Dermis microvascular lymphatic vessel endothelial cell (primary cell): ENCODE measurements at regions not wholly inside any gene's neighbourhood (a gene's known extent, or its start where the extent isn't known, plus 50 kb on each side); places are given as distances from the start of the nearest gene placed in this dataset.
"Not testable (repeated sequence)": the region's sequence is repeated elsewhere in the genome, so short reads cannot be mapped to it uniquely, and the experiment has no call there.

ENCODE experiments used
- DNase-seq, 2 donors: peaks; one replicate each; pipeline versions ENCODE4 v3.0.0 to v3.0.0-alpha.2; 2010; ENCODE audit warnings: low read depth in 2 of 2

DNA sequence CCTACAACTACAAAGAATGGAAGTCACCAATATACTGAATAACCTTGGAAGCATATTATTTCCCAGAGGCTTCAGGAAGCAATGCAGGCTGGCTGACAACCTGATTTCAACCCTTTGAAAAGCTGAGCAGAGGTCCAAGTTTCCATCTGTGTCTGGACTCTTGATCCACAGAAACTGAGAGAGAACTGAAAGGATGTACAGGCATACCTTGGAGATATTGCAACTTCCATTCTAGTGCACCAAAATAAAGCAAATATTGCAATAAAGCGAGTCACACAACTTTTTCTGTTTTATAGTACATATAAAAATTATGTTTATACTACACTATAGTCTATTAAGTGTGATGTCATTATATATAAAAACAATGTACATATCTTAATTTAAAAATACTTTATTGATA is 85.3 kb downstream of the TYW3 start:
- no peak for DNase-seq

- no peak for DNase-seq
Measured at GRCh38 chr1:74818661-74819456, 85.9 kb downstream of the TYW3 start.

DNA sequence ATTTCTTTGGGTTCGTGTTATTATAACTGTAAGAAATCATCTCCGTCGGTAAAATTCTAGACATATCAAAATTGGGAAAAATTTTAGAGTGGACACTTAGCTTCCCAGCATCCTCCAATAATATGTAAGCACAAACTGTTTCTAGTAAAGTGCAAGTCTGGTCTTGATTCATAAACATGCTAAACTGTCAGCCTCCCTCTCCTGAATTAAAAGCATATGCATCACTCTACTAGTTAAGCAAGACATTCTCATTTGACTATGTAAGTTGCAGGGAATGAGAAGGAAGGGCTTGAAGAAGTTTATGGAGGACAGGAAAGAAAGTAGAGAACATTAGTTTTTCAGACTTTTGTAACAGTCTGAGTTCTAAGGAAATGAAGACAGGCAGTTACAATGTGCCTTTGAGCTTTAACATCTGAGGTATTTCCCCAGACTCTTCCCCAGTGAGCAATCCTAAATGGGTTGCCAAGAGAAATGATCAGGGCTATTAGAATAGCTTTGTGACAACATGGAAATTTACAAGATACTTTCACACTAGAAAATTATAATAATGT is 90.0 kb downstream of the TYW3 start:
- DNase-seq: no peak

DNA sequence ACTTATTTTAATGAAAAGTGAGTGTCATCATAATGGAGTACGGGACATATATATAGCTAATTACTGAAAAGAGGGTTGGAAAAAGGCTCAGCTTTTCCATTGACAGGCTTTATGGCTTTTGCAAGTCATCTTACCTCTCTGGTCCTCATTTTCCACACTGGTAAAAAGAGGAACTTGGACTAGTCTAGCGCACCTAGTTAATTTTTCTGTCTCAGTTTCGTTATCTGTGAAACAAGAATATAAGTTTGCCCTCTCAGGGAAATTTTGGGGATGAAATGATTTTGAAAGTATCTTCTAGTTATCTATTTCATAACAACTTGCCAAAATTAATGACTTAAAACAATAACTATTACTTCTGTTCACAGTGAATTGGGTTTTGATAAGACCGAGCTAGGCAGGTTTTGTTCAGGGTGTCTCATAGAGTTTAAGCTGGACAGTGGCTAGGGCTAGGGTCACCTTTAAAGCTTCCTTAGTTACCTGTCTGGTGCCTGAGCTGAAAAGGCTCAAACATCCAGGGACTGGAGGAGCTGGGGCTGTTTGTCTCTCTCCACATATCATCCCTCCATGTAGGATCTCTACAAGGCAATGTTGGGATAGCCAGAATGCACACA is 91.7 kb downstream of the TYW3 start:
- DNase-seq: no peak

DNA sequence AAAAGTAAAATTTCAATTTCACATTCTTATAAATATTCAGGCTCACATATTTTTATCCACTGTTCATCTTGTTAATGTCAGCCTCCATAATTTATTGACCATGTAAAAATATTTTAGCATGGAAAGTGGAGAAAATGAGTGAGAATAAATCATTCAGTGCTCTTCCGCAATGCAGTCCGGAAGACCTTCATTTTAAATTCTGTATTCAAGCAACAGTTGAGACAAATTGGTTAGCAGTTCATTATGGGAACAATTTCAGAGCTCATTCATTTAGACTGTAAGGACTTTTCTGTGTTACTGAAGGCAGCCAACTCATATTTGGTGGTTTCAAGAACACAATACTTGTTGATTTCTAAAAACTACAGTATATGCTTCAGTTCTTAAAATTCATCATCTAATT is 97.8 kb downstream of the TYW3 start:
- DNase-seq: no peak

DNA sequence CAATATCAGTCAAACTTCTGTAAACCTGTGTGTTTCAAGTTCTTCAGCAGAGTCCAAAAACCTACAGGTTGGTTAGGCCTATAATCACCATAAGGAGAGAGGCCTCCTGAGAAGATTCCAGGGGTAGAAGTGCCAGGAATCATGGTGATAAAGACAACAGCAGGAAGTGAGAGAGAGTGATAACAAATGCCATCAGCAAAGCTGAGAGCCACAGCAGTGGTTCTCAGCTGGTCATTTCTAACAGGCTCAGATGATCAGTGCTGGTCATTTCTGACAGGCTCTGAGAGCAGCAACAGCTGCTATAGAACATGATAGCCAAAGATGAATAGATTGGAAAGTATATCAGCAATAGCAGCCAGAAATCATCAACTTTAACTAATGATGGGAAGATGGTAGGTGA is 101.3 kb downstream of the TYW3 start:
- DNase-seq: no peak

DNA sequence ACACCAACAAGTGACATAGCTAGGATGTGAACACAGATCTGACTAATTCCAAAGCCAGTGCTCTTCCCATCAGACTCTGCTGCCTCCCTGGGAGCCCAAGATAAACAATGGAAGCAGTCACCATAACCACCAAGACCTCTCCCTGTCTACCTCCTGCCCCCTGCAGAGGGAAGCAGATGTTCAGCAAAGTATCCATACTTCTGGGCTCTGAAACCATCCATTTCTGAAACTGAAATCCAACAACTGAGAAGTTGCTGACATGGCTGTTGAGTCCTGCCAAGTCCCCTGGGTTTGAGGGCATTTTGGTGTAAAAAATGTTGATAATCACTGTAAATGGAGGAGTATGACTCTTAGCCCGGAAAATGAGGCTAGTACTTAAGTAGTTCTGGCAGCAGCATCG is 102.1 kb downstream of the TYW3 start:
- DNase-seq: no peak

DNA sequence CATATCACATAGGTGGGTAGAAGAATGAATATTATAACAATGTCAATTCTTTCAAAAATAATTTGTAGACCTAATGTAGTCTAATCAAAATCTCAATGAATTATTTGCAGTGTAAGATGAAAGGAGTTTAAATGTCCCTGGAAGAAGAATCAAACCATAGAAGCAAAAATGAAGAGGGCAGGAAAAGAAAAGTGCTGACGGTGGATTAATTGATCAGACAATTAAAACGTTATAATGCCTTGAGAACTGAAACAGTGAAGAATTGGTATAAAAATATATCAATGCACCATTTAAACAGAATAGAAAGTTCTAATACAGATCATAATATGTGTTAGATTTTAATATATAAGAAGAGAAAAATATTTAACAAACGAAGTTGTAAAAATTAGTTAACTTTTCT is 109.8 kb downstream of the TYW3 start:
- DNase-seq: no peak

GRCh38 chr1:74847715-74848114 is 114.8 kb downstream of the TYW3 start:
- DNase-seq: no peak

GRCh38 chr1:74853756-74854155 is 120.8 kb downstream of the TYW3 start:
- DNase-seq: no peak

- no peak for DNase-seq
Measured at GRCh38 chr1:74856174-74856573, 123.2 kb downstream of the TYW3 start.

DNA sequence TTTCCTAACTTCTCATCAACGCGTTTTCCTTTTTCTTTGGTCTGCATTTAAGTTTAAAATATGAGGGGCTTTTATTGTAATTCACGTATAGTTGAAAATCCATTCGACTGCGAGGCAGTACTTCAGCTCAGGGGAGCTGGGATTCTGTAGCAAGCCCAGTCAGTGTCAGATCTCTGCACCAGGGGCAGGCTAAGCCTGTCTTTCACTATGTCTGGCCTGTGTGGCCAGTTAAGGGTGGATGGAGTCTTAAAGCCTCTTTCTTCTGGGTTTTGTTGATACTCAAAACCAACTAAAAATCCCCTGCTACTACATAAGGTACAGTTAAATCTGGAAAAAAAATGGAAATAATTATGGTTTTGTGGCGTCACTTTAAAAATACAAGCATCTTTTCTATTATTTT is 124.7 kb downstream of the TYW3 start:
- no peak for DNase-seq

DNA sequence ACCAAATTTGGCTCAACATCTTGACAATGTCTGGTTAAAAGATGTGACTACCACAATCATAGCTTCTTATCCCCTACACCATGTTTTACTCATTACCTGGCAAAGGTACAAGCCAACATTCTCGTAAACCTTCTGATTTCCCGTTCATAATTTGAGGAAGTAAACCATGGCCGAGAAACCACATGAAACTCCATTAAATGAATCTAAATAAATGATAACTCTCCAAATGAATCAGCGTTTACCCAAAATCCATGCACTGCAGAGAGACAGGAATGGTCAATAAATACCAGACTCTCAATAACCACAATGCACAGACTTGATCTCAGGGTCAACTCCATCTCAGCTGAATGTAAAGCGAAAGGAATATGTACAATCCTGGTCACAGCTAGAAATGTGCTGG is 125.2 kb downstream of the TYW3 start:
- DNase-seq: no peak

DNA sequence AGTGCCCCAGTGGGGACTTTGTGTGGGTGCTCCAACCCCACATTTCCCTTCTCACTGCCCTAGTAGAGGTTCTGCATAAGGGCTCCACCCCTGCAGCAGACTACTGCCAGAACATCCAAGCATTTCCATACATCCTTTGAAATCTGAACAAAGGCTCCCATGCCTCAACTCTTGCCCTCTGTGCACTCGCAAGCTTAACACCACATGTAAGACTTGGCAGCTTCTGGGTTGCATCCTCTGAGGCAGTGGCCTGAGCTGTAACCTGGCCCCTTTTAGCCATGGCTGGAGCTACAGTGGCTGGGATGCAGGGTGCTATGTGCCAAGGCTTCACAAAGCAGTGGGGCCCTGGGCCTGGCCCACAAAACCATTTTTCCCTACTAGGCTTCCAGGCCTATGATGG is 128.9 kb downstream of the TYW3 start:
- no peak for DNase-seq

DNA sequence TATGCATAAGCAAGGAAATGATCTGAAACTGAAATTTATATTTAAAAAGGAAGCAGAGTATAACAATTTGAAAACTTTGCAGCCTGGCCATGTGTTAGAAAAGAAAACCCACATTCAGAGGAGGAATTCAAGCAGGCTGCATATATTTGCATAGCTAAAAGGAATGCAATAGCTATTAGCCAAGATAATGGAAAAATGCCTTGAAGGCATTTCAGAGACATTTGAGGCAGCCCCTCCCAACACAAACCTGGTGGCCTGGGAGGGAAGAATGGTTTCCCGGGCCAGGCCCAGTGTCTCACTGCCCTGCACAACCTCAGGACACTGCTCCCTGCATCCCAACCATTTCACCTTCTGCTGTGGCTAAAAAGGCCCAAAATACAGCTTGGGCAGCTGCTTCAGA is 136.8 kb downstream of the TYW3 start:
- no peak for DNase-seq

GRCh38 chr1:74877366-74877765 is 144.4 kb downstream of the TYW3 start:
- not testable (repeated sequence) for DNase-seq

DNA sequence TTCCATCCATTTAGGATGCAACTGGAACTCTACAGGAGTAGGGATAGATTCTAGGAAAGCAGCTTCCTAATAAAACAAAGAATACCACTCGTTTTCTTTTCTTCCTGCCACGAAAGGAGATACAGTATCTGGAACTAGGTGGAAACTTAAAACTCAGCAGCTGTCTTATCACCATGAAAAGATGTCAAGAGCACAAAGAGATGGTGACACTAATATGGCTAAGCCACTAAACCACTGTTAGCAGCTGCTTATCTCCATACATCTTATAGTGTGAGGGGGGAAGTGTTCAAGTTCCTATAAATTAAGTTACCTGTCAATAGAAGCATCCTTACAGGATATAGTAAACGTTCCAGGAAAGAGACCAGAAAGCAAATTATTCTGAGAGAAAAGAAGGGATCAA is 162.5 kb downstream of the TYW3 start:
- DNase-seq: no peak

- no peak for DNase-seq
Measured at GRCh38 chr1:74908131-74908530, 175.2 kb downstream of the TYW3 start.

- DNase-seq: no peak
Measured at GRCh38 chr1:74908797-74909196, 175.8 kb downstream of the TYW3 start.

- no peak for DNase-seq
Measured at GRCh38 chr1:74913978-74914377, 181.0 kb downstream of the TYW3 start.

DNA sequence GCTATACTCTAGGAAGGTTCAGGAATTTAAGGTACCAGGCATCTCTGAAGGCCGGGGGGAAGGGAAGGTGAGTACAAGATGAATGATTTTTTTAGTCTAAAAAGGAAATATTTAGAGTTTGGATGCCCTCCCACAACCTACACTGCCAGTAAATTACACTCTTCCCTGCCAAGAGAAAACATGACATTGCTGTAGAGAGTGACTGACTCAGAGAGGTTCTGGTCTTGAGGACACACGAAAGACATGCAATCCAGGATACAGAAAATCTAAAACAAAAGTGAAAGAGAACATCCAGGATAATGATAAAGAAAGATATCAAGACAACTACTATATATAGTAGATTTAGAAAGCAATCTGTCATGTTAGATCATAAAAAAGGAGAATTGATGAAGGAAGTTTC is 200.5 kb downstream of the TYW3 start:
- no peak for DNase-seq

DNA sequence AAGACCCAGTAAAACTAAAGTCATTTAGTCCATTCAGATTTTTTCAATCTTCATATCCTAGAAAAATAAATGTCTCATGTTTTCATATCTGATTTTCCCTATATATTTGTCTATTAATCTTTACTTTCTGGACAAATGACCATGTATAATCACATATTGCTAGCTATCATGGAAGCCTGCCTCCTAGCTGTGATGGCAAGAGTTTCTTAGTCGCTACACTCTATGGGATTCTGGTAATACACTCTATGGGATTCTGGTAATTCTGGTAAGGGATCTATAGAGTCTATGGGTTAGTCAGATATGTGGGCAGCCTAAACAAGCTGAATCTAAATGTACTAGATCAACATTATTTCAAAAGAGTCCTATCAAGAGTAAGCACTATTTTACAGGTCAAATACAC is 198.7 kb upstream of the LHX8 start:
- DNase-seq: no peak

DNA sequence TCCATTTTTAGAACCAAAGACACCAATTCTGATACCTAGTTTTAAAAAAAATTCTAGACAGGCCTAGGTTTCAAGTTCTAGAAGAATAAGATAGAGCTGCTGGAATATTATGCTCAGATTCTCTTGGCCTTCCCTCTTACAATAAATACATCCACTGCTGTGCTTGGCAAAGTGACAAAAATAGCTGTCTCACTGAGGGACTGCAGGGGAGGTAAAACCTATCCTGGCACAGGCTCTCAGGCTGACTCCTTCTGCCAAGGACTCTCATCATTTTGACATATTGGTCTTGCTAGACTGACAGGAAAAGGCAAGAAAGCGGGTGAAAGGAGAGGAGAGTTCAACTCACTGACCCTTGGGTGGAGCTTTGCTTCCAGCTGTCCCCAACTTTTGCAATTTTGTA is 197.0 kb upstream of the LHX8 start:
- no peak for DNase-seq
